SK-N-SH (cell line): ENCODE measurements at regions not wholly inside any gene's neighbourhood (a gene's known extent, or its start where the extent isn't known, plus 50 kb on each side); places are given as distances from the start of the nearest gene placed in this dataset.

Experiments used
- CTCF ChIA-PET: fragments of 300-600, 350-600 bp; formaldehyde crosslinking; extraction: SDS; loops from one replicate; lab custom pipeline; 2021; lab: Yijun Ruan, JAX
- POLR2A ChIA-PET: fragments of 350-600 bp; sonication (Branson Sonifier 250); formaldehyde crosslinking; extraction: SDS; loops from one replicate; lab custom pipeline; 2020; ENCODE audit warnings: antibody characterized with exemption, inconsistent platforms; lab: Yijun Ruan, JAX
- DNase-seq: peaks from one replicate; pipeline ENCODE4 v3.0.0; 2012
- H2AFZ ChIP-seq: fragments of 200-600 bp; sonication (generic); 2 replicates; pipeline ENCODE4 v1.8.1; 2016; ENCODE audit warnings: antibody characterized with exemption, mild to moderate bottlenecking, low read depth
- H3F3A ChIP-seq: fragments of 200-600 bp; sonication (generic); replicated peaks from 2 replicates; pipeline ENCODE3; 2016; ENCODE audit warnings: antibody characterized with exemption, mild to moderate bottlenecking; ENCODE audit not compliant: insufficient read depth
- H3K27ac ChIP-seq, 2 experiments: fragments of 200-500 bp in 1 of 2; fragments of 200-600 bp in 1 of 2; sonication (Bioruptor generic) in 1 of 2; sonication (generic), shearing (Covaris generic) in 1 of 2; 2 replicates each; pipeline versions ENCODE4 v1.5.1 to v1.6.1; 2014 to 2016; ENCODE audit warnings: low read depth in 2 of 2, inconsistent platforms in 1 of 2, low read length in 1 of 2, mild to moderate bottlenecking in 1 of 2, mixed read lengths in 1 of 2
- H3K27me3 ChIP-seq: fragments of 200-600 bp; sonication (generic), shearing (Covaris generic); 2 replicates; pipeline ENCODE4 v1.6.1; 2016; ENCODE audit warnings: mixed run types; ENCODE audit not compliant: insufficient read depth
- H3K36me3 ChIP-seq, 2 experiments: fragments of 200-500 bp in 1 of 2; fragments of 200-600 bp in 1 of 2; sonication (Bioruptor generic) in 1 of 2; sonication (generic) in 1 of 2; replicated peaks in 1 of 2; 2 replicates each; pipeline versions ENCODE3 to v1.5.1; 2014 to 2016; ENCODE audit warnings: low read length in 1 of 2, mild to moderate bottlenecking in 1 of 2; ENCODE audit not compliant: insufficient read depth in 2 of 2, control insufficient read depth in 1 of 2
- H3K4me1 ChIP-seq, 2 experiments: fragments of 200-500 bp in 1 of 2; fragments of 200-600 bp in 1 of 2; sonication (Bioruptor generic) in 1 of 2; sonication (generic), shearing (Covaris generic) in 1 of 2; 2 replicates each; pipeline versions ENCODE4 v1.5.1 to v1.6.1; 2014 to 2016; ENCODE audit warnings: low read depth in 1 of 2, low read length in 1 of 2, mixed run types in 1 of 2; ENCODE audit not compliant: insufficient read depth in 2 of 2, control insufficient read depth in 1 of 2
- H3K4me2 ChIP-seq: fragments of 200-600 bp; sonication (generic), shearing (Covaris generic); 2 replicates; pipeline ENCODE4 v1.6.1; 2017; ENCODE audit warnings: mixed run types
- H3K4me3 ChIP-seq, 2 experiments: fragments of 200-500 bp in 1 of 2; fragments of 200-600 bp in 1 of 2; sonication (Bioruptor generic) in 1 of 2; sonication (generic), shearing (Covaris generic) in 1 of 2; 2 replicates each; pipeline versions ENCODE4 v1.5.1 to v1.8.1; 2014 to 2016; ENCODE audit warnings: low read depth in 2 of 2, inconsistent platforms in 1 of 2, low read length in 1 of 2, mild to moderate bottlenecking in 1 of 2, mixed read lengths in 1 of 2, moderate library complexity in 1 of 2
- H3K79me2 ChIP-seq: fragments of 200-600 bp; sonication (generic); 2 replicates; pipeline ENCODE4 v1.8.1; 2017; ENCODE audit warnings: mild to moderate bottlenecking; ENCODE audit not compliant: insufficient read depth
- H3K9ac ChIP-seq: fragments of 200-600 bp; sonication (generic); 2 replicates; pipeline ENCODE4 v1.6.1; 2017; ENCODE audit warnings: mixed run types
- H3K9me2 ChIP-seq: fragments of 200-600 bp; sonication (generic); 2 replicates; pipeline ENCODE4 v1.6.1; 2017; ENCODE audit warnings: mixed run types
- H3K9me3 ChIP-seq: fragments of 200-600 bp; sonication (generic); 2 replicates; pipeline ENCODE4 v1.6.1; 2017; ENCODE audit warnings: mixed run types, mild to moderate bottlenecking, moderate library complexity
- H4K20me1 ChIP-seq: fragments of 200-600 bp; sonication (generic); 2 replicates; pipeline ENCODE4 v1.6.1; 2017; ENCODE audit warnings: mild to moderate bottlenecking, mixed run types; ENCODE audit not compliant: insufficient read depth
- CTCF ChIP-seq: fragments of 200-600 bp; sonication (generic); IDR thresholded peaks from 2 replicates; pipeline ENCODE4 v1.6.1; 2017; ENCODE audit warnings: antibody characterized with exemption, mild to moderate bottlenecking, moderate library complexity
- EZH2phosphoT487 ChIP-seq: fragments of 200-600 bp; sonication (generic); IDR thresholded peaks from 2 replicates; pipeline ENCODE4 v1.6.1; 2017; ENCODE audit warnings: low read depth, mixed run types, mild to moderate bottlenecking, antibody characterized with exemption, moderate library complexity, borderline replicate concordance
- FOSL2 ChIP-seq: IDR thresholded peaks from 2 replicates; pipeline ENCODE4 v1.4.0; 2012; ENCODE audit warnings: low read depth, mild to moderate bottlenecking, moderate library complexity, borderline replicate concordance
- GABPA ChIP-seq: IDR thresholded peaks from 2 replicates; pipeline ENCODE4 v1.4.0; 2012; ENCODE audit warnings: low read depth, mild to moderate bottlenecking
- MXI1 ChIP-seq: IDR thresholded peaks from 2 replicates; pipeline ENCODE4 v1.6.1; 2012; ENCODE audit warnings: mild to moderate bottlenecking, low read depth, low read length, improper control_type of control experiment
- PBX3 ChIP-seq: IDR thresholded peaks from 2 replicates; pipeline ENCODE4; 2012
- REST ChIP-seq: IDR thresholded peaks from 2 replicates; pipeline ENCODE4 v1.6.1; 2012; ENCODE audit warnings: mild to moderate bottlenecking, low read depth, low read length, moderate library complexity
- RXRA ChIP-seq: IDR thresholded peaks from 2 replicates; pipeline ENCODE4 v1.4.0; 2012; ENCODE audit warnings: low read depth, mild to moderate bottlenecking, borderline replicate concordance
- SIN3A ChIP-seq: IDR thresholded peaks from 2 replicates; pipeline ENCODE4 v1.6.1; 2012; ENCODE audit warnings: low read depth, mild to moderate bottlenecking, low read length, moderate library complexity, borderline replicate concordance
- SMC3 ChIP-seq: IDR thresholded peaks from 2 replicates; pipeline ENCODE4 v1.6.1; 2012; ENCODE audit warnings: low read depth, low read length, improper control_type of control experiment
- TEAD4 ChIP-seq: IDR thresholded peaks from 2 replicates; pipeline ENCODE4 v1.4.0; 2012; ENCODE audit warnings: mild to moderate bottlenecking, borderline replicate concordance; ENCODE audit not compliant: insufficient read depth
- USF1 ChIP-seq: IDR thresholded peaks from 2 replicates; pipeline ENCODE4 v1.4.0; 2012; ENCODE audit warnings: low read depth, borderline replicate concordance
- YY1 ChIP-seq: IDR thresholded peaks from 2 replicates; pipeline ENCODE4 v1.4.0; 2012; ENCODE audit warnings: low read depth, mild to moderate bottlenecking
- WGBS: methylation state at CpG from one replicate; pipeline ENCODE4 v1.1.6; 2017; ENCODE audit warnings: low lambda C conversion rate; 5-methylcytosine and 5-hydroxymethylcytosine counted together
- TF ChIP-seq, protein P1 (sequence below): fragments of 150-350 bp; IDR thresholded peaks from 2 replicates; pipeline ENCODE4 v1.6.1; 2017; ENCODE audit warnings: antibody characterized with exemption, low read length, low read depth, borderline replicate concordance

DNA sequence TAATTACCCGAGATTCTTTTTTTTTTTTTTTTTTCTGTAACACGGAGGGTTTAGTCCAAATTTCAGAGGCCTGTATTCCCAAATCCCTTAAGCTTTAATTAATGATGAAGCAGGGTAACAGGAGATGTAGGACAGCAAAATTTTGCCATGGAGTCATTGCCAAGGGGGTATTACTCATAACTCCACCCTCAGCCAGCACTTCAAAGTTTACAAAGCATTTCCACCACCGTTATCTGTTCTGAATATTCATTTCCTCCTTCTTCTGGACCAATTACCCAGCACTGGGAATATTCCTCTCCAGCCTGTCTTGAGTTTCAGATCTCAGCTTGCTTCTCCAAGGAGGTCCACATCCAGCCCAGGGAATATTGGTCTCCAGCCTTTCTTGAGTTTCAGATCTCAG, 747.5 kb upstream of the EEF2KMT start:
- WGBS = 19% methylated on average over 3 of the region's 3 CpGs
- Histone ChIP-seq H3K79me2 (no peaks in the 10 kb centered on the region), H3K27me3 (no peaks in the 10 kb centered on the region), H4K20me1 (no peaks in the 10 kb centered on the region), H3K9ac (no peak overlapping the region), H3F3A (no peaks in the 10 kb centered on the region), H3K4me3 (no peak overlapping the region), H3K36me3 (no peaks in the 10 kb centered on the region), H3K4me1 (peaks cover 0 to 7% of the 10 kb centered on the region in 2 experiments; a peak in 1 of 4 replicates), H3K27ac (no peak overlapping the region), H3K9me3 (no peaks in the 10 kb centered on the region), H2AFZ (no peak overlapping the region), H3K9me2 (no peaks in the 10 kb centered on the region), H3K4me2 (no peak overlapping the region)
- TF ChIP-seq FOSL2 (no peak), PBX3 (no peak), SMC3 (no peak), MXI1 (no peak), YY1 (no peak), EZH2phosphoT487 (no peak), CTCF (no peak), RXRA (no peak)
- TF ChIP-seq, protein P1, sequence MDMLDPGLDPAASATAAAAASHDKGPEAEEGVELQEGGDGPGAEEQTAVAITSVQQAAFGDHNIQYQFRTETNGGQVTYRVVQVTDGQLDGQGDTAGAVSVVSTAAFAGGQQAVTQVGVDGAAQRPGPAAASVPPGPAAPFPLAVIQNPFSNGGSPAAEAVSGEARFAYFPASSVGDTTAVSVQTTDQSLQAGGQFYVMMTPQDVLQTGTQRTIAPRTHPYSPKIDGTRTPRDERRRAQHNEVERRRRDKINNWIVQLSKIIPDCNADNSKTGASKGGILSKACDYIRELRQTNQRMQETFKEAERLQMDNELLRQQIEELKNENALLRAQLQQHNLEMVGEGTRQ = no peak
- POLR2A ChIA-PET = no interaction called here
- CTCF ChIA-PET = interaction anchor here (1.2 to 1.3 kb wide), 2 partner anchors 320 to 355 kb away, joined by 3 read pairs; no protein-coding TSS in a partner anchor
- DNase-seq = no peak

DNA sequence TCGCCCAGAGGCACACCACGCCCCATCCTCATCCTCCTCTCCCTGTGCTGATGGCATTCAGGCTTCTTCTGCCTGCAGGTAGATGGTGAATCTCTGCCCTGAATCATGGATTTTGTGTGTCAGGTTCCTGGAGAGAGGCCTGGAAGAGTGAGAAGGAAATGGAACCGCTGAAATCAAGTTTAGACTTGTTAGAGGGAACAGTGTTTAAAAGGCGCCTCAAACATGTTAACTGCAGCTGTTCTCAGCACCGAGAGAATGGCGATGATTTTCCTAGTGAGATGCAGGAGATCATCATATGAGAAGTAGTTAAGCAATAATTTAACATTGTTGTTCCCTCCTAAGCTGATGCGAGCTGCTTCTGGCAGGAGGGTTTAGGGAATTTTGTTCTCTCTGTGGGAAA, 744.4 kb upstream of the EEF2KMT start:
- 44% methylated on average over 5 of the region's 7 CpGs for WGBS
- no peaks in the 10 kb centered on the region for H3K27me3 ChIP-seq
- DNase-seq = no peak
- TF ChIP-seq TEAD4 (no peak), REST (no peak), SIN3A (no peak), USF1 (no peak), CTCF (no peak), PBX3 (no peak), GABPA (no peak)

More for the DNA sequence above, 744.4 kb upstream of the EEF2KMT start:
- Histone ChIP-seq H3K79me2 (no peaks in the 10 kb centered on the region), H3K27ac (no peak overlapping the region), H4K20me1 (no peaks in the 10 kb centered on the region), H3K4me3 (no peak overlapping the region), H3K9me2 (no peaks in the 10 kb centered on the region), H3K9me3 (no peaks in the 10 kb centered on the region), H3K9ac (no peak overlapping the region), H3K4me2 (no peak overlapping the region), H2AFZ (no peak overlapping the region), H3F3A (no peaks in the 10 kb centered on the region), H3K4me1 (peaks cover 0 to 5% of the 10 kb centered on the region in 2 experiments; a peak in 1 of 4 replicates), H3K36me3 (no peaks in the 10 kb centered on the region)
- POLR2A ChIA-PET = no interaction called here
- CTCF ChIA-PET = interaction anchor here (1.5 kb wide), 1 partner anchor 13 kb away, joined by 4 read pairs; no protein-coding TSS in a partner anchor
